Fibroblast of villous mesenchyme (primary cell): ENCODE measurements at regions not wholly inside any gene's neighbourhood (a gene's known extent, or its start where the extent isn't known, plus 50 kb on each side); places are given as distances from the start of the nearest gene placed in this dataset.

Experiments used
- DNase-seq: peaks from one replicate; pipeline ENCODE4 v3.0.0-alpha.2; 2010; ENCODE audit warnings: low read depth
- H3K4me3 ChIP-seq: 2 replicates; pipeline ENCODE4 v1.5.1; 2011; ENCODE audit warnings: low read depth, mild to moderate bottlenecking, low read length
- CTCF ChIP-seq: IDR thresholded peaks from 2 replicates; pipeline ENCODE4 v1.5.1; 2012; ENCODE audit warnings: low read depth, mild to moderate bottlenecking, low read length; ENCODE audit not compliant: insufficient read depth

- no peak overlapping the region for H3K4me3 ChIP-seq
- DNase-seq = no peak
- no peak for TF ChIP-seq CTCF
These were observed 848.2 kb downstream of the DHX35 start for GRCh38 chr20:39810309-39810708.

- no peak overlapping the region for H3K4me3 ChIP-seq
- TF ChIP-seq CTCF = no peak
These were observed 846.5 kb downstream of the DHX35 start for GRCh38 chr20:39808613-39809012.

GRCh38 chr20:39800548-39800947 is 838.4 kb downstream of the DHX35 start:
- no peak for TF ChIP-seq CTCF
- DNase-seq = peak; percentile 68
- no peak overlapping the region for H3K4me3 ChIP-seq

More at GRCh38 chr20:39808613-39809012, 846.5 kb downstream of the DHX35 start:
- no peak for DNase-seq

- no peak for TF ChIP-seq CTCF
- peak; percentile 44 for DNase-seq
- no peak overlapping the region for H3K4me3 ChIP-seq
These were observed 838.0 kb downstream of the DHX35 start for GRCh38 chr20:39800111-39800510.

GRCh38 chr20:39799366-39799965 is 837.3 kb downstream of the DHX35 start:
- TF ChIP-seq CTCF = no peak
- DNase-seq = no peak
- no peak overlapping the region for H3K4me3 ChIP-seq

- TF ChIP-seq CTCF = no peak
- DNase-seq = peak; percentile 73
- no peak overlapping the region for H3K4me3 ChIP-seq
These were observed 833.5 kb downstream of the DHX35 start for GRCh38 chr20:39795401-39796272.
